Keratinocyte (primary cell): ENCODE measurements at regions not wholly inside any gene's neighbourhood (a gene's known extent, or its start where the extent isn't known, plus 50 kb on each side); places are given as distances from the start of the nearest gene placed in this dataset.

Source experiments
- DNase-seq: peaks from one replicate; pipeline ENCODE4 v3.0.0-alpha.2; 2011; ENCODE audit warnings: low read depth, missing footprints, low spot score
- FAIRE-seq: peaks from 2 replicates; lab custom pipeline; 2011; peaks lifted over from hg19 to GRCh38; lab: Jason Lieb, UNC
- H2AFZ ChIP-seq: 2 replicates; pipeline ENCODE4 v1.6.0; 2012; ENCODE audit warnings: low read length, control low read depth, inconsistent platforms; ENCODE audit not compliant: control insufficient read depth
- H3K27ac ChIP-seq: 2 replicates; pipeline ENCODE4 v1.5.1; 2011; ENCODE audit warnings: low read length; ENCODE audit not compliant: control insufficient read depth, insufficient read depth
- H3K27me3 ChIP-seq: 3 replicates; pipeline ENCODE4 v1.6.0; 2011; ENCODE audit warnings: low read length; ENCODE audit not compliant: control insufficient read depth, insufficient read depth; ENCODE audit errors: extremely low read depth
- H3K36me3 ChIP-seq, 2 experiments: 2 replicates in 1 of 2; 3 replicates in 1 of 2; pipeline ENCODE4 v1.5.1; 2011; ENCODE audit warnings: low read length in 2 of 2, mild to moderate bottlenecking in 1 of 2; ENCODE audit not compliant: control insufficient read depth in 2 of 2, insufficient read depth in 2 of 2; ENCODE audit errors: extremely low read depth in 1 of 2
- H3K4me1 ChIP-seq: 3 replicates; pipeline ENCODE4 v1.5.1; 2011; ENCODE audit warnings: low read length; ENCODE audit not compliant: control insufficient read depth, insufficient read depth; ENCODE audit errors: extremely low read depth
- H3K4me2 ChIP-seq: 3 replicates; pipeline ENCODE4 v1.6.0; 2011; ENCODE audit warnings: low read depth, low read length; ENCODE audit not compliant: control insufficient read depth, insufficient read depth; ENCODE audit errors: extremely low read depth
- H3K4me3 ChIP-seq, 3 experiments: fragments of 200-600 bp in 1 of 3; sonication (generic) in 1 of 3; 2 replicates in 2 of 3; 3 replicates in 1 of 3; pipeline ENCODE4 v1.5.1; 2011 to 2016; ENCODE audit warnings: low read length in 3 of 3, mild to moderate bottlenecking in 3 of 3, control low read depth in 2 of 3, inconsistent platforms in 1 of 3, low read depth in 1 of 3, mixed read lengths in 1 of 3, mixed run types in 1 of 3, moderate library complexity in 1 of 3; ENCODE audit not compliant: control insufficient read depth in 2 of 3, insufficient read depth in 2 of 3; ENCODE audit errors: extremely low read depth in 1 of 3
- H3K79me2 ChIP-seq: 2 replicates; pipeline ENCODE4 v1.6.0; 2012; ENCODE audit warnings: low read length; ENCODE audit not compliant: control insufficient read depth, insufficient read depth
- H3K9ac ChIP-seq: 3 replicates; pipeline ENCODE4 v1.6.0; 2011; ENCODE audit warnings: low read length; ENCODE audit not compliant: control insufficient read depth, insufficient read depth; ENCODE audit errors: extremely low read depth
- H3K9me1 ChIP-seq: 3 replicates; pipeline ENCODE4 v1.6.0; 2011; ENCODE audit warnings: low read length; ENCODE audit not compliant: control insufficient read depth, insufficient read depth; ENCODE audit errors: extremely low read depth
- H3K9me3 ChIP-seq: 2 replicates; pipeline ENCODE4 v1.5.1; 2012; ENCODE audit warnings: low read depth, low read length; ENCODE audit not compliant: control insufficient read depth
- H4K20me1 ChIP-seq: 3 replicates; pipeline ENCODE4 v1.6.0; 2011; ENCODE audit warnings: low read length; ENCODE audit not compliant: control insufficient read depth, insufficient read depth; ENCODE audit errors: extremely low read depth
- CTCF ChIP-seq, 3 experiments: IDR thresholded peaks in 1 of 3; conservative IDR thresholded peaks in 1 of 3; optimal IDR thresholded peaks in 1 of 3; 2 replicates in 2 of 3; 3 replicates in 1 of 3; pipeline versions ENCODE3 to v1.5.1; 2011; ENCODE audit warnings: low read length in 3 of 3, mild to moderate bottlenecking in 3 of 3, moderate library complexity in 2 of 3, control low read depth in 1 of 3, inconsistent platforms in 1 of 3; ENCODE audit not compliant: insufficient read depth in 2 of 3; ENCODE audit errors: extremely low read depth in 1 of 3
- EZH2 ChIP-seq: IDR thresholded peaks from one replicate; pipeline ENCODE4 v1.6.1; 2012; ENCODE audit warnings: inconsistent platforms, mild to moderate bottlenecking, low read length, moderate library complexity
- dilution Hi-C: fragments of 300-500 bp; cut with MboI; formaldehyde crosslinking; loops from one replicate; pipeline ENCODE4 v1.7.0; 2020; ENCODE audit warnings: low sequenced_read_pairs; ENCODE audit not compliant: extremely low pct_ligation_motif_present

GRCh38 chr4:125773931-125774330 lies 459.2 kb downstream of the FAT4 start:
- Histone ChIP-seq H3K79me2 (no peaks in the 10 kb centered on the region), H2AFZ (no peak overlapping the region), H3K9me1 (no peaks in the 10 kb centered on the region), H3K9me3 (peaks cover 2% of the 10 kb centered on the region), H3K4me2 (no peak overlapping the region), H3K4me3 (no peak overlapping the region), H3K27ac (no peak overlapping the region), H4K20me1 (no peaks in the 10 kb centered on the region), H3K36me3 (no peaks in the 10 kb centered on the region), H3K4me1 (no peaks in the 10 kb centered on the region), H3K9ac (no peak overlapping the region), H3K27me3 (no peaks in the 10 kb centered on the region)
- FAIRE-seq (no peak), DNase-seq (no peak)
- no peak for TF ChIP-seq CTCF (optimal IDR thresholded peaks at IDR 0.05 in 1 of 3, IDR thresholded peaks at IDR 0.05 in 1 of 3, conservative IDR thresholded peaks at IDR 0.05 in 1 of 3; ENCODE audit: extremely low read depth in 1 of 3, insufficient read depth in 2 of 3, low read length in 3 of 3)
- TF ChIP-seq EZH2 = no peak
- dilution Hi-C loops = no loop called here

GRCh38 chr4:125776146-125776545 lies 461.4 kb downstream of the FAT4 start:
- no peak for TF ChIP-seq EZH2
- no peak for TF ChIP-seq CTCF (optimal IDR thresholded peaks at IDR 0.05 in 1 of 3, IDR thresholded peaks at IDR 0.05 in 1 of 3, conservative IDR thresholded peaks at IDR 0.05 in 1 of 3; ENCODE audit: extremely low read depth in 1 of 3, insufficient read depth in 2 of 3, low read length in 3 of 3)
- Histone ChIP-seq H3K4me1 (no peaks in the 10 kb centered on the region), H3K9me3 (peaks cover 2% of the 10 kb centered on the region), H3K27me3 (no peaks in the 10 kb centered on the region), H3K4me3 (no peak overlapping the region), H3K9ac (no peak overlapping the region), H3K9me1 (no peaks in the 10 kb centered on the region), H3K79me2 (no peaks in the 10 kb centered on the region), H3K36me3 (no peaks in the 10 kb centered on the region), H3K27ac (no peak overlapping the region), H2AFZ (no peak overlapping the region), H3K4me2 (no peak overlapping the region), H4K20me1 (no peaks in the 10 kb centered on the region)
- dilution Hi-C loops = no loop called here
- no peak for DNase-seq
- FAIRE-seq = no peak
